DND-41 (cell line): ENCODE measurements at regions not wholly inside any gene's neighbourhood (a gene's known extent, or its start where the extent isn't known, plus 50 kb on each side); places are given as distances from the start of the nearest gene placed in this dataset.
"Not testable (repeated sequence)": the region's sequence is repeated elsewhere in the genome, so short reads cannot be mapped to it uniquely, and the experiment has no call there.

Experiments
- CTCF ChIP-seq: IDR thresholded peaks from 2 replicates; pipeline ENCODE4 v1.5.1; 2012; ENCODE audit warnings: borderline replicate concordance, low read length, moderate library complexity, mild to moderate bottlenecking; ENCODE audit not compliant: poor library complexity, severe bottlenecking; ENCODE audit errors: extremely low read depth
- EZH2 ChIP-seq: IDR thresholded peaks from 3 replicates; pipeline ENCODE4 v1.6.1; 2012; ENCODE audit warnings: borderline replicate concordance, low read depth, mild to moderate bottlenecking, moderate library complexity, low read length, inconsistent platforms; ENCODE audit not compliant: severe bottlenecking

GRCh38 chr6:60782698-60783464, 1503.1 kb downstream of the KHDRBS2 start:
- TF ChIP-seq CTCF, EZH2: not testable (repeated sequence)
